ENCODE measurements at regions not wholly inside any gene's neighbourhood (a gene's known extent, or its start where the extent isn't known, plus 50 kb on each side); places are given as distances from the start of the nearest gene placed in this dataset.

DNA sequence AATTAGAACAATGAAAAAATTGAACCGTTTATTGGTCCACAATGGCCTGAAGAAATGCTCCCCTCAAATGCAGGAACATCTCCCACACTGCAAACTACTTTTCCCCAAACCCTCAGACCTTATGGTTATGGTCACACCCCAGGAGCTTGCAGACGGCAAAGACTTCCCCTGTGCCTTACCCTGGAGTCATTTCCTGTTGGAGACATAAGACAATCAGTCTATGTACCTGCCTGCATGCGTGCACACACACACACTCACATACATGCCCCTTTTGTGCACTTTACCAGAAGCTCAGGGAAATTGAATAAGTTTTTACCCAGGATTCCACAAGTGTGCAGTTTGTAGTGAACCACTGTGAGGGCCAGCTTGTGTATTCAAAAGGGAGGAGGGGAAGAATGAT is 281.9 kb upstream of the CELF4 start:
- Histone ChIP-seq H3K27ac (ENCODE audit: control insufficient read depth, insufficient read depth) (no peak overlapping the region), H3K9me3 (replicated peaks; ENCODE audit: control insufficient read depth, insufficient read depth, low read length) (no peaks in the 10 kb centered on the region), H3K27me3 (replicated peaks in 1 of 2; ENCODE audit: control insufficient read depth in 2 of 2, insufficient read depth in 2 of 2, low read length in 1 of 2) (no peaks in the 10 kb centered on the region), H3K36me3 (ENCODE audit: control insufficient read depth in 2 of 2, insufficient read depth in 2 of 2, low read length in 1 of 2) (no peaks in the 10 kb centered on the region), H3K4me2 (ENCODE audit: control insufficient read depth, insufficient read depth) (no peak overlapping the region), H4K20me1 (ENCODE audit: control insufficient read depth, insufficient read depth) (no peaks in the 10 kb centered on the region), H2AFZ (ENCODE audit: control insufficient read depth, low read depth, low read length) (no peak overlapping the region), H3K79me2 (ENCODE audit: control insufficient read depth, insufficient read depth, low read length) (no peaks in the 10 kb centered on the region), H3K4me3 (no peak overlapping the region), H3K9ac (ENCODE audit: control insufficient read depth, insufficient read depth, low read length) (no peak overlapping the region), H3K4me1 (ENCODE audit: control insufficient read depth, insufficient read depth, low read length) (no peaks in the 10 kb centered on the region)
- SMC1A ChIA-PET (ENCODE audit: uncharacterized antibody, unreplicated experiment): no interaction called here
- no peak for ATAC-seq
- no TSS peak for BruUV-seq (replicated peaks)
- CTCF ChIA-PET: no interaction called here
- in situ Hi-C loops (cut with MboI): no loop called here
- DNase-seq (ENCODE audit: low read depth, low spot score): no peak
- intact Hi-C loops (cut with micrococcal nuclease; ENCODE audit: unreplicated experiment): no loop called here
- 7% methylated on average over 3 of the region's 3 CpGs for WGBS (ENCODE audit: insufficient coverage, insufficient replicate concordance, low lambda C conversion rate, missing lambda C conversion rate)
- RAD21 ChIA-PET (ENCODE audit: unreplicated experiment): no interaction called here
- POLR2A ChIA-PET: no interaction called here
- TF ChIP-seq RAD21 (IDR thresholded peaks at IDR 0.05; ENCODE audit: insufficient read depth, low read depth, low read length) (no peak), LARP7 (IDR thresholded peaks at IDR 0.05) (no peak), SUPT20H (IDR thresholded peaks at IDR 0.05; ENCODE audit: borderline replicate concordance, control insufficient read depth, low read depth, low read length) (no peak), ZNF274 (IDR thresholded peaks at IDR 0.05; ENCODE audit: insufficient read depth, insufficient read length) (no peak)
- no peak for FAIRE-seq

DNA sequence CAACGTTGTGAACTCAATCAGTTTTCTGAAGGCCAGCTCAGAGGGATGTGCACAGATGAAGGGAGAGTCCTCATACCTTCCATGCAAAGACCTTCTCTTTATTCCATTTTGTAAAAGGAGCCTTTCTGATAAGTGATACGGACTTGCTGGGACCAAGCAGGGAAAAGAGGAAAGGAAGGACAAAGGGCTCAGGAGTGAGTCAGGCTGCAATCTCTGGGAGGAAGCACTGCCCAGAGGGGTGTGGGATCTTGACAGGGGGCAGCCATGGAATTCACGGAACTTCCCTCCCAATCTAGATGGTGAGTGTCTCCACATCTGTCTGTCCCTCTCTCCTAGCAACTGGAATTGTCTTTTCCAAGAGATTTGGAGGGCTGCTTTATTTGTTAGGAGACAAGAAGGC is 281.4 kb upstream of the CELF4 start:
- intact Hi-C loops (cut with micrococcal nuclease; ENCODE audit: unreplicated experiment): no loop called here
- ChIA-PET POLR2A (no interaction called here), SMC1A (ENCODE audit: uncharacterized antibody, unreplicated experiment) (no interaction called here)

More for the DNA sequence above, 281.4 kb upstream of the CELF4 start:
- TF ChIP-seq, protein P1, sequence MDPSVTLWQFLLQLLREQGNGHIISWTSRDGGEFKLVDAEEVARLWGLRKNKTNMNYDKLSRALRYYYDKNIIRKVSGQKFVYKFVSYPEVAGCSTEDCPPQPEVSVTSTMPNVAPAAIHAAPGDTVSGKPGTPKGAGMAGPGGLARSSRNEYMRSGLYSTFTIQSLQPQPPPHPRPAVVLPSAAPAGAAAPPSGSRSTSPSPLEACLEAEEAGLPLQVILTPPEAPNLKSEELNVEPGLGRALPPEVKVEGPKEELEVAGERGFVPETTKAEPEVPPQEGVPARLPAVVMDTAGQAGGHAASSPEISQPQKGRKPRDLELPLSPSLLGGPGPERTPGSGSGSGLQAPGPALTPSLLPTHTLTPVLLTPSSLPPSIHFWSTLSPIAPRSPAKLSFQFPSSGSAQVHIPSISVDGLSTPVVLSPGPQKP (IDR thresholded peaks at IDR 0.05; ENCODE audit: low read depth, low read length): no peak
- TF ChIP-seq, protein P2, sequence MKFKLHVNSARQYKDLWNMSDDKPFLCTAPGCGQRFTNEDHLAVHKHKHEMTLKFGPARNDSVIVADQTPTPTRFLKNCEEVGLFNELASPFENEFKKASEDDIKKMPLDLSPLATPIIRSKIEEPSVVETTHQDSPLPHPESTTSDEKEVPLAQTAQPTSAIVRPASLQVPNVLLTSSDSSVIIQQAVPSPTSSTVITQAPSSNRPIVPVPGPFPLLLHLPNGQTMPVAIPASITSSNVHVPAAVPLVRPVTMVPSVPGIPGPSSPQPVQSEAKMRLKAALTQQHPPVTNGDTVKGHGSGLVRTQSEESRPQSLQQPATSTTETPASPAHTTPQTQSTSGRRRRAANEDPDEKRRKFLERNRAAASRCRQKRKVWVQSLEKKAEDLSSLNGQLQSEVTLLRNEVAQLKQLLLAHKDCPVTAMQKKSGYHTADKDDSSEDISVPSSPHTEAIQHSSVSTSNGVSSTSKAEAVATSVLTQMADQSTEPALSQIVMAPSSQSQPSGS (IDR thresholded peaks at IDR 0.05; ENCODE audit: low read length): no peak
- TF ChIP-seq ETV6 (conservative IDR thresholded peaks at IDR 0.05 in 1 of 2, IDR thresholded peaks at IDR 0.05 in 1 of 2; ENCODE audit: borderline replicate concordance in 1 of 2, low read depth in 1 of 2): no peak
- ChIA-PET RAD21 (ENCODE audit: unreplicated experiment) (no interaction called here), CTCF (no interaction called here)
- Histone ChIP-seq H3K9ac (ENCODE audit: control insufficient read depth, insufficient read depth, low read length) (no peak overlapping the region), H3K9me3 (replicated peaks; ENCODE audit: control insufficient read depth, insufficient read depth, low read length) (no peaks in the 10 kb centered on the region), H4K20me1 (ENCODE audit: control insufficient read depth, insufficient read depth) (no peaks in the 10 kb centered on the region), H3K4me3 (no peak overlapping the region), H3K79me2 (ENCODE audit: control insufficient read depth, insufficient read depth, low read length) (no peaks in the 10 kb centered on the region), H3K4me1 (ENCODE audit: control insufficient read depth, insufficient read depth, low read length) (no peaks in the 10 kb centered on the region), H3K4me2 (ENCODE audit: control insufficient read depth, insufficient read depth) (no peak overlapping the region), H3K27me3 (replicated peaks in 1 of 2; ENCODE audit: control insufficient read depth in 2 of 2, insufficient read depth in 2 of 2, low read length in 1 of 2) (no peaks in the 10 kb centered on the region), H3K27ac (ENCODE audit: control insufficient read depth, insufficient read depth) (no peak overlapping the region), H3K36me3 (ENCODE audit: control insufficient read depth in 2 of 2, insufficient read depth in 2 of 2, low read length in 1 of 2) (no peaks in the 10 kb centered on the region), H2AFZ (ENCODE audit: control insufficient read depth, low read depth, low read length) (no peak overlapping the region)
- BruUV-seq (replicated peaks): no TSS peak
- ATAC-seq: no peak
- in situ Hi-C loops (cut with MboI): no loop called here
- WGBS (ENCODE audit: insufficient coverage, insufficient replicate concordance, low lambda C conversion rate, missing lambda C conversion rate): 4% methylated on average over 3 of the region's 3 CpGs
- no peak for FAIRE-seq
- DNase-seq (ENCODE audit: low read depth, low spot score): no peak

All from GM12878 (cell line).